ENCODE measurements at regions not wholly inside any gene's neighbourhood (a gene's known extent, or its start where the extent isn't known, plus 50 kb on each side); places are given as distances from the start of the nearest gene placed in this dataset.

DNA sequence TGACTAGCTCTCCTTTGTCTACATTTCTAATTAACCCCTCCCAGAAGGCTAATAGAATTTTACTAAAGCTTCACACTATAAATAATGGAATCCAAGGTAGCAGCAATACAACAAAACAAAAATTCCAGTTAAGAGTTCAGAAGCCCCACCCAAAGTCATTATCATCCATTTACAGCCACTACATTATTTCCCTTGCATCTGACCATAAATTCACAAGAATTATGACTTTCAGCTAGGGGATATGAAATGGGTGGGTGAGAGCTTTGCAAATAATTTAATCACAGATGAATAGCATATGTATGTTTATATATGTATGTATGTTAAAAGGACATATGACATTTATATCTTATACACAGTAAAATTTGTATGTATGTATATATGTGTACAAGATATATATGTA lies 65.3 kb upstream of the PTGDR start:
- in situ Hi-C loops (cut with HindIII; ENCODE audit: low sequenced_read_pairs): no loop called here
- no peak overlapping the region for H3K4me3 ChIP-seq (ENCODE audit: low read depth, low read length)

DNA sequence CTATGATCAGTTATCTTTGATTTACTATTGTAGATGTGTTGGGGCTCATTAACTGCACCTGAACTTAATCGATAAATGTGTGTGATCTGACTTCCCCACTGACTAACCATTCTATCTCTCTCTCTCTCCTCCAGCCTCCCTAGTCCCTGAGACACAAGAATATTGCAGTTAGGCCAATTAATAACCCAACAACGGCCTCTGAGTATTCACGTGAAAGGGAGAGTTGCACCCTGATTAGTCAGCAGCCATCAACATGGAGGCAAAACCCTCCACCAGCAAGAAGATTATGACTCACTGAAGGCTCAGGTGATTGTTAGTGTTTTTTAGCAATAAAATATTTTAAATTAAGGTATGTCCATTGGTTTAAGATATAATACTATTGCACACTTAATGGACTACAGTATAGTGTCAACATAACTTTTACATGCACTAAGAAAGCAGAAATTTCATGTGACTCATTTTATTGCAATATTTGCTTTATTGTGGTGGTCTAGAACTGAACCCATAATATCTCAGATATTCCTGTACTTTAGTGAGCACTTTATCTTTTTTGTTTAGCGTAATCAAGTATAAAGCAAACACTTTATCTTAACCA lies 77.1 kb upstream of the PTGDR start:
- TF ChIP-seq, protein P1, sequence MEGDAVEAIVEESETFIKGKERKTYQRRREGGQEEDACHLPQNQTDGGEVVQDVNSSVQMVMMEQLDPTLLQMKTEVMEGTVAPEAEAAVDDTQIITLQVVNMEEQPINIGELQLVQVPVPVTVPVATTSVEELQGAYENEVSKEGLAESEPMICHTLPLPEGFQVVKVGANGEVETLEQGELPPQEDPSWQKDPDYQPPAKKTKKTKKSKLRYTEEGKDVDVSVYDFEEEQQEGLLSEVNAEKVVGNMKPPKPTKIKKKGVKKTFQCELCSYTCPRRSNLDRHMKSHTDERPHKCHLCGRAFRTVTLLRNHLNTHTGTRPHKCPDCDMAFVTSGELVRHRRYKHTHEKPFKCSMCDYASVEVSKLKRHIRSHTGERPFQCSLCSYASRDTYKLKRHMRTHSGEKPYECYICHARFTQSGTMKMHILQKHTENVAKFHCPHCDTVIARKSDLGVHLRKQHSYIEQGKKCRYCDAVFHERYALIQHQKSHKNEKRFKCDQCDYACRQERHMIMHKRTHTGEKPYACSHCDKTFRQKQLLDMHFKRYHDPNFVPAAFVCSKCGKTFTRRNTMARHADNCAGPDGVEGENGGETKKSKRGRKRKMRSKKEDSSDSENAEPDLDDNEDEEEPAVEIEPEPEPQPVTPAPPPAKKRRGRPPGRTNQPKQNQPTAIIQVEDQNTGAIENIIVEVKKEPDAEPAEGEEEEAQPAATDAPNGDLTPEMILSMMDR (IDR thresholded peaks at IDR 0.05; ENCODE audit: low read depth, low read length, missing control alignments): no peak
- in situ Hi-C loops (cut with HindIII; ENCODE audit: low sequenced_read_pairs): no loop called here
- no peak overlapping the region for H3K4me3 ChIP-seq (ENCODE audit: low read depth, low read length)
- DNase-seq (ENCODE audit: low read depth): no peak

More for the DNA sequence above, 65.3 kb upstream of the PTGDR start:
- no peak for DNase-seq (ENCODE audit: low read depth)
- TF ChIP-seq, protein P1 (IDR thresholded peaks at IDR 0.05; ENCODE audit: low read depth, low read length, missing control alignments): no peak

DNA sequence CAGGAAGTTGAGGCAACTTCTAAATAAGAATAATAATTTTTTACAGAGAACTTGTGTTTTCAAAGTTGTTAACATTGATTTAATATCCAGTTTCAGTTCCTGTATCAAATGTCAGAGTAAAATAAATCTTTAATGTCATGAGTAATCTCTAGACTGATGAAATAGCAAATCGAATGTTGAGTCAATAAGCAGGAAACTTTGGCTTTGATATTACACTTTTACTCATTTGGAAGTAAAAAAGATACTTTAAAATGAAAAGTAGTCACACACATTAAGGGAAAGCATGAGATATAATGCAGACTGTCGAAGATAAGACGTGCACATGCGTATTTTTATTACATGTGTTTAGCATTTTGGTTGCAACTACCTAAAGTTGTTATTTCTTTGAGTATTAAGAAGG lies 78.2 kb upstream of the PTGDR start:
- in situ Hi-C loops (cut with HindIII; ENCODE audit: low sequenced_read_pairs): no loop called here
- no peak for DNase-seq (ENCODE audit: low read depth)

DNA sequence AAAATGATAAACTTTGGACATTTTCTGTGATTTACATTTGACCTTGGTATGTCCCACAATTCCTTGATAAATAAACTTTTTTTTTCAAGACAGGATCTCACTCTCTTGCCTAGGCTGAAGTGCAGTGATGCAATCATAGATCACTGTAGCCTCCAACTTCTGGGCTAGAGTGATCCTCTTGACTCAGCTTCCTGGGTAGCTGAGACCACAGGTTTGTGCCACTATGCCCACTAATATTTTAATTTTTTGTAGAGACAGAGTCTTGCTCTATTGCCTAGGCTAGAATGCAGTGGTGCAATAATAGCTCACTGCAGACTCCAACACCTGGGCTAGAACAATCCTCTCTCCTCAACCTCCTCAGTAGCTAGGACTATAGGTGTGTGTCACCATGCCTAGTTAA lies 79.1 kb upstream of the PTGDR start:
- in situ Hi-C loops (cut with HindIII; ENCODE audit: low sequenced_read_pairs): no loop called here
- DNase-seq (ENCODE audit: low read depth): no peak
- TF ChIP-seq, protein P1 (IDR thresholded peaks at IDR 0.05; ENCODE audit: low read depth, low read length, missing control alignments): no peak
- no peak overlapping the region for H3K4me3 ChIP-seq (ENCODE audit: low read depth, low read length)

More for the DNA sequence above, 78.2 kb upstream of the PTGDR start:
- TF ChIP-seq, protein P1 (IDR thresholded peaks at IDR 0.05; ENCODE audit: low read depth, low read length, missing control alignments): no peak
- no peak overlapping the region for H3K4me3 ChIP-seq (ENCODE audit: low read depth, low read length)

DNA sequence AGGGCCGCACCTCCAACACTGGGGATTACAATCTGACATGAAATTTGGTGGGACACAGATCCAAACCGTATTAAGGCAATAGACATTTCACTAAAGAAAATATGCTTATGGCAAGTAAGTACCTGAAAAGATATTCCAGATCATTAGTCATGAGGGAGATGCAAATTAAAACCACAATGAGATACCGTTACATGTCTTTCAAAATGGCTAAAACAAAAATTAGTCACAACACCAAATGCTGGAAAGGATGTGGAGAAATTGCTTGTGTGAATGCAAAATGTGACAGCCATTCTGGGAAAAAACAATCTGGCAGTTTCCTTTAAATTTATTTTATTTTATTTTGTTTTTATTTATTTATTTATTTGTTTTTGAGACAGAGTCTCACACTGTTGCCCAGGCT lies 82.3 kb upstream of the PTGDR start:
- in situ Hi-C loops (cut with HindIII; ENCODE audit: low sequenced_read_pairs): no loop called here
- H3K4me3 ChIP-seq (ENCODE audit: low read depth, low read length): no peak overlapping the region
- no peak for DNase-seq (ENCODE audit: low read depth)

DNA sequence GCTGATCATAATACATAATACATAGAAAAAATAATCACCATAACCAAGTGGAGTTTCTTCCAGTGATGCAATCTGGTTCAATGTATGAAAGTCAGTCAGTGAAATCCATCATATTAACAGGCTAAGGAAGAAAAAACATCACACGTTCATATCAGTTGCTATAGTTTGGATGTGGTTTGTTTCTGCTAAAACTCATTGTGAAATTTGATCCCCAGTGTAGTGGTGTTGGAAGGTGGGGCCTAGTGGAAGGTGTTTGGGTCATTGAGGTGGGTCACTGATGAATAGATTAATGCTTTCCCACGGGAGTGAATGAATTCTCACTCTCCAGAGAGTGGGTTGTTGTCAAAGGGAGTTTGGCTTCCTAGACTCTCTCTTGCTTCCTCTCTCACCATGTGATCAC lies 84.6 kb upstream of the PTGDR start:
- in situ Hi-C loops (cut with HindIII; ENCODE audit: low sequenced_read_pairs): no loop called here
- H3K4me3 ChIP-seq (ENCODE audit: low read depth, low read length): no peak overlapping the region
- no peak for DNase-seq (ENCODE audit: low read depth)
- TF ChIP-seq, protein P1 (IDR thresholded peaks at IDR 0.05; ENCODE audit: low read depth, low read length, missing control alignments): no peak

More for the DNA sequence above, 82.3 kb upstream of the PTGDR start:
- TF ChIP-seq, protein P1 (IDR thresholded peaks at IDR 0.05; ENCODE audit: low read depth, low read length, missing control alignments): no peak

All from astrocyte of the cerebellum (primary cell).